CD4-positive, CD25-positive, alpha-beta regulatory T cell (primary cell): ENCODE measurements at regions not wholly inside any gene's neighbourhood (a gene's known extent, or its start where the extent isn't known, plus 50 kb on each side); places are given as distances from the start of the nearest gene placed in this dataset.

Experiments used
- ATAC-seq, 2 donors: fragments of 150-1000 bp; cut with Tn5 transposase; one replicate each; pipeline ENCODE4 v1.10.0; 2021; ENCODE audit warnings: low read depth in 2 of 2, moderate number of reproducible peaks in 2 of 2, moderate library complexity in 1 of 2
- DNase-seq, 3 donors: peaks; one replicate each; pipeline versions ENCODE4 v3.0.0 to v3.0.0-alpha.2; 2012 to 2022; ENCODE audit warnings: mixed read lengths in 1 of 3
- H3K27ac ChIP-seq: one replicate; pipeline ENCODE4 v1.7.0; 2013; ENCODE audit warnings: mild to moderate bottlenecking, low read length; ENCODE audit not compliant: insufficient read depth, poor library complexity, severe bottlenecking
- H3K27me3 ChIP-seq: one replicate; pipeline ENCODE4 v1.7.0; 2013; ENCODE audit warnings: low read length; ENCODE audit not compliant: control insufficient read depth, insufficient read depth
- H3K36me3 ChIP-seq: one replicate; pipeline ENCODE4 v1.7.0; 2013; ENCODE audit warnings: mild to moderate bottlenecking, low read length, moderate library complexity; ENCODE audit not compliant: control insufficient read depth, insufficient read depth
- H3K4me1 ChIP-seq: 2 replicates; pipeline ENCODE4 v1.7.0; 2013; ENCODE audit warnings: mild to moderate bottlenecking, low read length; ENCODE audit not compliant: insufficient read depth, control insufficient read depth, poor library complexity, severe bottlenecking
- H3K4me3 ChIP-seq: one replicate; pipeline ENCODE4 v1.7.0; 2013; ENCODE audit warnings: low read depth, mild to moderate bottlenecking, low read length, moderate library complexity
- H3K9me3 ChIP-seq, 2 experiments: 1 replicate in 1 of 2; 2 replicates in 1 of 2; pipeline ENCODE4 v1.7.0; 2013; ENCODE audit warnings: low read length in 2 of 2, mild to moderate bottlenecking in 1 of 2, moderate library complexity in 1 of 2; ENCODE audit not compliant: control insufficient read depth in 2 of 2
- H3K27ac Mint-ChIP-seq, 3 donors: one replicate each; pipeline ENCODE4 v1.8.0; 2020 to 2022; ENCODE audit warnings: mild to moderate bottlenecking in 3 of 3, mixed read lengths in 3 of 3, moderate library complexity in 2 of 3
- H3K27me3 Mint-ChIP-seq: one replicate; pipeline ENCODE4 v1.8.0; 2022; ENCODE audit warnings: mild to moderate bottlenecking, mixed read lengths
- H3K36me3 Mint-ChIP-seq: one replicate; pipeline ENCODE4 v1.8.0; 2020; ENCODE audit warnings: mixed read lengths
- H3K4me1 Mint-ChIP-seq, 4 donors: one replicate each; pipeline ENCODE4 v1.8.0; 2020 to 2022; ENCODE audit warnings: mixed read lengths in 4 of 4, mild to moderate bottlenecking in 1 of 4
- H3K4me3 Mint-ChIP-seq, 4 donors: one replicate each; pipeline ENCODE4 v1.8.0; 2020 to 2022; ENCODE audit warnings: mild to moderate bottlenecking in 4 of 4, mixed read lengths in 4 of 4, moderate library complexity in 3 of 4
- H3K9me3 Mint-ChIP-seq, 7 donors: one replicate each; pipeline ENCODE4 v1.8.0; 2020 to 2022; ENCODE audit warnings: mixed read lengths in 7 of 7, mild to moderate bottlenecking in 3 of 7, moderate library complexity in 2 of 7

DNA sequence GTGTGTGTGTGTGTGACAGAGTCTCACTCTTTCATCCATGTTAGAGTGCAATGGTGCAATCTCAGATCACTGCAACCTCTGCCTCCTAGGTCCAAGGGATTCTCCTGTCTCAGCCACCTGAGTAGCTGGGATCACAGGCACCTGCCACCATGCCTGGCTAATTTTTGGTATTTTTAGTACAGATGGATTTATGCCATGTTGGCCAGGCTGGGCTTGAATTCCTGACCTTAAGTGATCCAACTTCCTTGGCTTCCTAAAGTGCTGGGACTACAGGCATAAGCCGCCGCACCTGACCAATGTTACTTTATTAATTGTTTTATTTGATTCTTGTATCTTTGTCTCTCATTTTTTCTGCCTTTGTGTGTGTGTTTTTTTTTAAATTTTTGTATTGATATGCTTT, 89.6 kb downstream of the ZNF486 start:
- Histone ChIP-seq H3K4me3 (no peak overlapping the region), H3K9me3 (no peaks in the 10 kb centered on the region), H3K4me1 (no peaks in the 10 kb centered on the region), H3K27me3 (no peaks in the 10 kb centered on the region), H3K36me3 (no peaks in the 10 kb centered on the region), H3K27ac (no peak overlapping the region)
- ATAC-seq (no peak), DNase-seq (no peak)
- no peak overlapping the region for H3K27ac Mint-ChIP-seq
- no peaks in the 10 kb centered on the region for H3K36me3 Mint-ChIP-seq
- peaks cover 0 to 11% (median 4%) of the 10 kb centered on the region in 7 donors for H3K9me3 Mint-ChIP-seq
- no peaks in the 10 kb centered on the region for H3K4me1 Mint-ChIP-seq
- no peaks in the 10 kb centered on the region for H3K27me3 Mint-ChIP-seq
- no peak overlapping the region for H3K4me3 Mint-ChIP-seq

DNA sequence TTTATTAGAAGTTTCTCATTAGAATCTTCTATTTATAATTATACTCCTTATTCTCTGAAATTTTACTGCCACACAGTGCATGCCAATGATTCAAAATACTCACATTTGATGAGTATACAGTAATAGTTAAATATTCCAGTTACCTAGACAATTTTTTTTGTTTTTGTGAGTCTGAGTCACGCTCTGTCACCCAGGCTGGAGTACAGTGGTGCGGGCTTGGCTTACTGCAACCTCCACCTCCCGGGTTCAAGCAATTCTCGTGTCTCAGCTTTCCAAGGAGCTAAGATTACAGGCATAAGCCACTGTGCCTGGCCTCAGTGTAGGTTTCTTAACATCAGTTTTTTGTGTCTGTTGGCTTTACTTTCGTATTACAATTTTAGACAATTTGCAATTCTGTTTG, 87.1 kb downstream of the ZNF486 start:
- no peaks in the 10 kb centered on the region for H3K27me3 ChIP-seq
- H3K4me1 ChIP-seq: no peaks in the 10 kb centered on the region
- Mint-ChIP-seq H3K36me3 (no peaks in the 10 kb centered on the region), H3K9me3 (peaks cover 0 to 6% (median 4%) of the 10 kb centered on the region in 7 donors), H3K27ac (no peak overlapping the region), H3K4me3 (no peak overlapping the region), H3K4me1 (no peaks in the 10 kb centered on the region), H3K27me3 (no peaks in the 10 kb centered on the region)
- no peak overlapping the region for H3K4me3 ChIP-seq
- H3K27ac ChIP-seq: no peak overlapping the region
- DNase-seq (no peak), ATAC-seq (no peak)
- H3K36me3 ChIP-seq: no peaks in the 10 kb centered on the region
- H3K9me3 ChIP-seq: no peaks in the 10 kb centered on the region

DNA sequence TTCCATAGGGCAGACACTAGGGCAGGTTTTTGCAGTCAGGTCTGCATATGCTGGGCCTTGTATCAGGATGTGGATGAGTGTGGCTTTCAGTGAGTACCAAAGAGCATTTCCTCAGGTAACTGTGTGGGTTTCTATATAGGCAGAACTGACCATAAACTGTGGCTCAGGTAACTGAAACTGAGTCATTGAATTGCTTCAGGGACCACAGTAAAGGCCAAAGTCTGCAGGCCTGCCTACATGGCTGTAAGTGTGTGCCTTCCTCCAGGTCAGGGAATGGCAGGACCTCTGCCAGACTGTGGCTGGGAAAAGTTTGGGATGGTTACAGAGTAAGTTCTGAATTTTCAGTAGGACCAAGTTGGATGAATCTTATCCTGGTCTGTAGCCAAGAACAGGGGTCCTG, 85.6 kb downstream of the ZNF486 start:
- DNase-seq (no peak), ATAC-seq (no peak)
- no peaks in the 10 kb centered on the region for H3K4me1 ChIP-seq
- H3K4me1 Mint-ChIP-seq: no peaks in the 10 kb centered on the region
- H3K9me3 Mint-ChIP-seq: peaks cover 0 to 4% (median 0%) of the 10 kb centered on the region in 7 donors
- H3K4me3 Mint-ChIP-seq: no peak overlapping the region
- no peak overlapping the region for H3K27ac ChIP-seq
- H3K36me3 Mint-ChIP-seq: no peaks in the 10 kb centered on the region
- H3K9me3 ChIP-seq: no peaks in the 10 kb centered on the region
- no peaks in the 10 kb centered on the region for H3K27me3 Mint-ChIP-seq
- H3K27ac Mint-ChIP-seq: peak overlapping the region in 2 of 3 donors; percentile 10 to 44
- H3K36me3 ChIP-seq: no peaks in the 10 kb centered on the region
- H3K4me3 ChIP-seq: no peak overlapping the region
- H3K27me3 ChIP-seq: no peaks in the 10 kb centered on the region

DNA sequence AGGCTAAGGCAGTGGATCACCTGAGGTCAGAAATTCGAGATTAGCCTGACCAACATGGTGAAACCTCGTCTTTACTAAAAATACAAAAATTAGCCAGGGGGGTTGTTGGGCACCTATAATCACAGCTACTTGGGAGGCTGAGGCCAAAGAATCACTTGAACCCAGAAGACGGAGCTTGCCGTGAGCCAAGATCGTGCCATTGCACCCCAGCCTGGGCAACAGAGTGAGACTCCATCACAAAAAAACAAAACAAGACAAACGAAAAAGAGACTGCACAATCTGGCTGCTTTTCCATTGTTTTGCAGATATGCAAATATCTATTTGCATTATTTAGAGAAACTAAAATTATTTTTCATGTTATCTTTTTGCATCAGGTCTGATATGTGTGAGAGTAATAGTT, 83.6 kb downstream of the ZNF486 start:
- Histone ChIP-seq H3K4me1 (no peaks in the 10 kb centered on the region), H3K27ac (no peak overlapping the region), H3K36me3 (no peaks in the 10 kb centered on the region), H3K27me3 (no peaks in the 10 kb centered on the region), H3K9me3 (no peaks in the 10 kb centered on the region), H3K4me3 (no peak overlapping the region)
- no peak overlapping the region for H3K27ac Mint-ChIP-seq
- DNase-seq: no peak
- H3K4me3 Mint-ChIP-seq: no peak overlapping the region
- H3K27me3 Mint-ChIP-seq: no peaks in the 10 kb centered on the region
- H3K36me3 Mint-ChIP-seq: no peaks in the 10 kb centered on the region
- peaks cover 0 to 1% (median 0%) of the 10 kb centered on the region in 7 donors for H3K9me3 Mint-ChIP-seq
- no peak for ATAC-seq
- H3K4me1 Mint-ChIP-seq: no peaks in the 10 kb centered on the region

DNA sequence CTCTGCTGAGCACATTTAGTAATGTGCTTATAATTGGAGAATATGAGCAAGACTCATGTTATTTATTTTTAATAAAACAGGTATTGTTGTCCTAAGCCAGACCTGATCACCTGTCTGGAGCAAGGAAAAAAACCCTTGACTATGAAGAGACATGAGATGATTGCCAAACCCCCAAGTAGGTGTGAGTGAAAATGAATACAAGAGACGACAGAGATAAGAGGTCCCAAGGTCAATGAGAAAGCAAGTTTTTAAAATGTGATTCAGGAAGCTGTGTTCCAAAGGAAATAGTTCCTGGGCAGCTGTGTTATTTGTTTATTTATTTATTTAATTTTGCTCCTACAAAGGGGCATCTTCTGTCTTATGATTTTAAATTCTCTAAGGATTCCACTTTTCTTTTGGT, 83.1 kb downstream of the ZNF486 start:
- no peak overlapping the region for H3K27ac Mint-ChIP-seq
- Histone ChIP-seq H3K36me3 (no peaks in the 10 kb centered on the region), H3K4me3 (no peak overlapping the region), H3K27ac (no peak overlapping the region), H3K4me1 (no peaks in the 10 kb centered on the region), H3K27me3 (no peaks in the 10 kb centered on the region), H3K9me3 (no peaks in the 10 kb centered on the region)
- no peak for ATAC-seq
- H3K9me3 Mint-ChIP-seq: peaks cover 0 to 1% (median 0%) of the 10 kb centered on the region in 7 donors
- no peaks in the 10 kb centered on the region for H3K4me1 Mint-ChIP-seq
- H3K27me3 Mint-ChIP-seq: no peaks in the 10 kb centered on the region
- no peak overlapping the region for H3K4me3 Mint-ChIP-seq
- DNase-seq: no peak
- no peaks in the 10 kb centered on the region for H3K36me3 Mint-ChIP-seq
